GM18868 (cell line): ENCODE measurements at regions not wholly inside any gene's neighbourhood (a gene's known extent, or its start where the extent isn't known, plus 50 kb on each side); places are given as distances from the start of the nearest gene placed in this dataset.

Source experiments
- ATAC-seq: cut with Tn5 transposase; IDR thresholded peaks from one replicate; pipeline ENCODE4 v1.9.1; 2021; ENCODE audit warnings: mild to moderate bottlenecking, moderate library complexity; ENCODE audit not compliant: unreplicated experiment

GRCh38 chr14:98728836-98729235 is 543.2 kb downstream of the BCL11B start:
- ATAC-seq, result no peak

DNA sequence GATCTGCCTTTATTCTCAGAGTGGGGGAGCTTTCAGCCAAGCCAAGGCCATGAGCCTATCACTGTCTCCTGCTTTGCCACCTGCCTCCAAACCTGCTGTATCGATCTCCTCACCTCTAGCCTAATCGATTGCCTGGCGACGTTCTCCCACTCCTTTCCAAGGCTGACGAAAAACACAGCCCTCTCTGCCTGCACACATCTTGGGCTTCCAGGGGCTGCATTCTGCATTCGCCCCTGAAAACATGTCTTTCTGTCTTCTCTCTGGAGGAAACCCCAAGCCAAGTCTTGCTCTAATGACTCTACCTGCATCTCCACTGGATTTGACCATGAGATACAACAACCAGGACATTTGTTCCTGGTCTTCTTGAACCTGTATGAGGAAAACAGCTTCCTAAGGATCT is 540.7 kb downstream of the BCL11B start:
- ATAC-seq, result no peak

GRCh38 chr14:98731701-98732100 is 540.3 kb downstream of the BCL11B start:
- no peak for ATAC-seq

DNA sequence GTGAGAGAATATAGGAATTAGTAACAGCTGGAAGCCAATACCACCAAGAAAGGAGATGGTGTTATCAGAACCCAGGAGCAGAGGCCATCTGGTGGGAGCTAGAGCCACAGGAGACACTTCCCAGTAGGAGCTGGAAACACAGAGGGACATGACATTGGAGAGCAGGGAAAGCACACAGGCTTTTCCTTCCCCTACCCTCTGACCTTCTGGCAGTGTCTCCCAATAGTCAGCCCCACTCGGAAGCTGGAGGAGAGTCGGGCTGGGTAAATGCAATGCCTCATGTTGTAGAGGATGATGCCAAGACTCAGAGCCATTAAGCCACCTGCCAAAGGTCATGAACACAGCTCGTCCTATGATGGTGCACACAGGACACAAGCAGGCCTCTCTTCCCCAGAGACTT is 538.5 kb downstream of the BCL11B start:
- no peak for ATAC-seq

DNA sequence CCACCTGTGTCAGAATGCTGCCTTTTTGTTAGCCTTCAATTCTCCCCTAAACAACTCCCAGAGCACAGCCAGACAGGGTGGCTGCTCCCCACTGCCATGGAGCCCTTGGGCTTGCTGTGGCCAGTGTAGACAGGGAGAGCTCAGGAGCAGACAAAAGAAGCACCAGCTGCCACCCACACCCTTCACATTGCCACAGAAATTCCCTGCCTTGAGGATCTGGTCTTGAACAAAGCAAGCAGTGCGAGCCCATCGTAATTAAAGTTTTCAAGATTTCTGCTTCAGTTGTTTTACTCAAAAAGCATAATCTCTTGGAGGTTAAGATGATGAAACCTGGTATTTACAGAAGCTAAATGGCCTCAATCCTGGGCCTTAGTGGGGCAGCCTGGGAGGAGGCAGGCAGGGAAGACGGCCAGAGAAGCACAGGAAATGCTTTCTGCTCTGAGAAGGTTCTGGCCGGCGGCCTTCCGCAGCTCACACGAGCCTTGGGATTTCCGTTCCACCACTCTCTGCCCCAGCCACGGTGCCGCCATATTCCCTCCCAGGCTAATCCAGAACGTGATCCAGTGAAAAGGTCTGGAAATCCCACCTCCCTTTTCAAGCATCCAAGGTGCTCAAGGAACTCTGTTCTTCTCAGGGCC is 535.2 kb downstream of the BCL11B start:
- no peak for ATAC-seq

DNA sequence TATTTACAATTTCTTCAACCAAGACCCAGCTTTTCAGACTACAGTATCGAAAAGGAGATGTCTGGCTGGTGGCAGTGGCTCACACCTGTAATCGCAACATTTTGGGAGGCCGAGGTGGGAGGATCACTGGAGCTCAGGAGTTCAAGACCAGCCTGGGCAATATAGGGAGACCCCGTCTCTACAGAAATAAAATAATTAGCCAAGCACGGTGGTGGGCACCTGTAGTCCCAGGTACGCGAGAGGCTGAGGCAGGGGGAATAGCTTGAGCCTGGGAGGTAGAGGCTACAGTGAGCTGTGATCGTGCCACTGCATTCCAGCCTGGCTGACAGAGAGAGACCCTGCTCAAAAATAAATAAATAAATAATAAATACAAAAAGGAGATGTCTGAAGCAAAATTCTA is 530.5 kb downstream of the BCL11B start:
- ATAC-seq, result no peak

DNA sequence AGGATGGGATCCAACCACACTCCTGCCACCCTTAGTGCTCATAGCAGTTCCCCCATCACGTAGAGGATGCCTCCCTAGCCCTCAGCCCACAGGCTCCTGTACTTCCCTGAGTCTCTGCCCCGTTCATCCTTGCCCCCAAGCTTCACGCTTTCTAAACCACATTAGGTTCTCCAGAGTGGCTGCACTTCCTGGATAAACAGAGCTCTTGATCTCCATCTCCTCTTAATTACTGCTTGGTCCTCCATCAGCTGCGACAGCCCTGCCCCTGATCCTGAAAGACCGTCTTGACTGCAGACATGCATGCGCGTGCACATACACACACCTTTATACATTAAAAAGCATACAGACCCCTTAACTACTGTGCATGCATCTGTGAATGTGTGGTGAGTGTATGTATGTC is 530.0 kb downstream of the BCL11B start:
- ATAC-seq, result no peak

GRCh38 chr14:98743536-98743935 is 528.5 kb downstream of the BCL11B start:
- no peak for ATAC-seq

- no peak for ATAC-seq
Observed at GRCh38 chr14:98748966-98749365, 523.0 kb downstream of the BCL11B start.

DNA sequence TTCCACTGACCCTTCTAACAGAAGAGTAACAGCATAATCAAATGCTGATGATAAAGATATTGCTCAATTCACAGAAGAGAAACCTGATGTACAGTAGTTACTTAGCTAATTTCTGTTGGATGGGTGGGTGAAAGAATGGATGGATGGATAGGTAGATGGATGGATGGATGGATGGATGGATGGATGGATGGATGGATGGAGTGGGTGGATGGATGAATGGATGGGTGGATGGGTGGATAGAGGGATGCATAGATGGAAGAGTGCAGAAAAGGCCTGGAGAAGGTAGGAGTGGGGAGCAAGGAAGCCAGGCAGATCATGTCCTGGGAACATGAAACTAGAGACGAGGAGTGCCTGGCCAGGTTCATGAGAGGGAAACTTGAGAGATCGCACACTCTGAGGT is 520.9 kb downstream of the BCL11B start:
- ATAC-seq, result no peak

GRCh38 chr14:98752660-98753059 is 519.3 kb downstream of the BCL11B start:
- no peak for ATAC-seq

- ATAC-seq, result no peak
Observed at GRCh38 chr14:98754343-98755020, 517.5 kb downstream of the BCL11B start.

DNA sequence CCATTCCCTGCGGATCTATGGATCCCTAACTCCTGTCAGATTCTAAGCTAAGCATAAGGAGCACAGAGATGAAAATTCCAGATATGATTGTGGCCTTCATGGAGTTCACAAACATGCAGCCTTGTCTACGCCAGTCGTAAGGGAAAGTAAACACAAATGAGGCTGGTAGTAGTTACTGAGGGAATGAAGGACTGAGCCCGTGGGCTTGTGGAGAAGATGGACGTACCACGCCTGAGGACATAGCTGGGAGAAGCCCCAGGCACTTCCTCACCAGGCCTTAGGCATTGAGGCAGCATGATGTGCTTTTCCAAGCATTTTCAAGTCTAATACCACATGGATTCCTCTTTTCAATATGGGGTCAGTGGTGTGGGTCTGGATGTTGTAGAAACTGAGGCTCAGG is 515.2 kb downstream of the BCL11B start:
- no peak for ATAC-seq

DNA sequence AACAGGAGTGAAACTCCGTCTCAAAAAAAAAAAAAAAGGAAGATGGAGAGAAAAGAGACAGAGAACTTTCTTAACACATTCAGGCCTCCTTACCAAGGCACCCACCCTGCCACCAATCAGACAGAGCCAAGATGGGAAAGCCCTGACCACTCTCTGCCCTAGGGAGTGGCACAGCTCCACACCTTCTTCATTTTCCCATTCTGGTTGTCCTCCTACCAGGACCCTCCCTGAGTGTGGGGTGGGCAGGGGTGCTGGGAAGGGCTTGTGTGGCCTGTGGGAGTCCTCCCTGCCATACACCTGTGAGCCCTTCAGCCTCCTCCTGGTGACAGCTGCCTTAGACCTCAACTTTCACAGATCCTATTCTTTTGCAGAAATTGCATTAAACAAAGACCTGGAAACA is 513.6 kb downstream of the BCL11B start:
- ATAC-seq, result no peak

DNA sequence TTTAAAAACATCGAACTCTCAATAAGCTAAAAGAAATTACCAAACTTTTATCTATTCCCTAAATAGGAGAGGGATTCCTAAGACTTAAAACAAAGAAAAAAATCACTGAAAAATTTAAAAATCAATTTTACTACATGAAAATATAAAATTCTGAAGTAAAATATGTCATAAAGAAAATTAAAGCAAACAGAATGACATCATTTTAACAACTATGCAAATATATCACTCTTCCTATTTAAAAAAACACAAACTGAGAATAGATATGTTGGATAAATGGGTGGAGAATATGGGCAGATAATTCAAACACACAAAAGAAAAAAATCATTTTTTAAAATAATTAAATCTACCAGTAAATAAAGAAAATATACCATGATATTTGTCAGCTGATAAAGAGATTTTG is 510.0 kb downstream of the BCL11B start:
- no peak for ATAC-seq

- no peak for ATAC-seq
Observed at GRCh38 chr14:98766818-98767217, 505.2 kb downstream of the BCL11B start.

GRCh38 chr14:98769326-98769725 is 502.7 kb downstream of the BCL11B start:
- ATAC-seq, result no peak

DNA sequence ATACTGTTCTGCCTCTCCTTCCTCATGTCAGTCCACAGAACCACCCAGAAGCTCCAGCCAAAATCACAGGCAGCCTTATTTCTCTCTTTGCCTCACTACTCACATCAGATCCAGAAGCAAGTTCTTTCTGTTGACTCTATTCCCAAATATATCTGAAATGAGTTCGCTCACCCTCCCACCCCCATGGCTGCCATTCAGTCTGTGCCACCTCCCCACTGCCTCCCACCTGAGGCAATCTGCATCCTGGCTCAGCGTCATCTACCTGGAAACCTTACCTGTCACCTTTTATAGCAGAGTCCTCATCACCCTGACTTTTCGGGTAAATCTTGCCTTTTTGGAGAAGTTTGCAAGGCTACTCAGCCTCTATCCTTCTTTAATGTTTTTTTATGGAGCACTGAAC is 501.8 kb downstream of the BCL11B start:
- no peak for ATAC-seq

DNA sequence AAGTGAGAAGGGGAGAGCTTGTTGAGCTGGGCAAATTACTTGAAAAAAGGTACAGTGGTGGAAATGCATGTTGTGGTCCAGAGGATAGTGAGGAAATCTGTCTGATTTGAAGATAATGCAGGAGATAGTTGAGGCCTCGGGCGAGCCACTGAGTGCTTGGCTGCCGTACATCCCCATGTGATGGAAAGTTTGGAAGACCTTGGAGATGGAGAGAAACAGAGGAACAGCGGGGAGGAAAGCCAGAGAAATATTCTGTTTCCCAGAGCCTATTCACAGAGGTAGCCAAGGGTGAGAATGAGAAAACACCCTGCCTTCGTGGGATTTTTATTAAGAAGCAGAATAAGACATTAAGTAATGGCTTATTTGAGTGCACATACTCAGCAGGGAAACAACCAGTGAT is 498.2 kb downstream of the BCL11B start:
- ATAC-seq, result no peak

- ATAC-seq, result no peak
Observed at GRCh38 chr14:98775892-98776291, 496.1 kb downstream of the BCL11B start.

- no peak for ATAC-seq
Observed at GRCh38 chr14:98782062-98782461, 489.9 kb downstream of the BCL11B start.

GRCh38 chr14:98785578-98785977 is 486.4 kb downstream of the BCL11B start:
- no peak for ATAC-seq

DNA sequence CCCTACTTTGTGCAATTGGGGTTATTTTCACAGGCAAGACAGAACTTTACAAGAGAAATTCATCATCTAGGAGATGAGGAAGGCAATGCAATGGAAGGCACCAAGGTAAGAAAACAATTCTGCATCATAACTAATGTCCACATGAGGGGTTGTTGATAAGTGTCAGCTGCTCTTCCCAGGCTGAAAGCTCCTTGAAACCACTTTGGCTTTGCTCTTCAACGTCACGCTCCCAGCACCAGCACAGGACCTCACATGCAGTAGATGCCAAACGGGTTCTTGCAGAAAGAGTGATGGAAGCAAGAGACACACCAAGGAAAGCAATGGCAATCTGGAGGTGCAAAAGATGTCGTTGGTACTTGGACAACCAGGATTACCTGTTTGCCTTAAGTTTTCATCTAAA is 485.5 kb downstream of the BCL11B start:
- ATAC-seq, result no peak
